Neural progenitor cell (in vitro differentiated cells): ENCODE measurements at regions not wholly inside any gene's neighbourhood (a gene's known extent, or its start where the extent isn't known, plus 50 kb on each side); places are given as distances from the start of the nearest gene placed in this dataset.

Experiments used
- CTCF ChIP-seq: fragments of 200-600 bp; sonication (generic); IDR thresholded peaks from 2 replicates; pipeline ENCODE4 v1.5.1; 2017; ENCODE audit warnings: antibody characterized with exemption, mild to moderate bottlenecking
- EZH2 ChIP-seq: fragments of 200-600 bp; sonication (generic); IDR thresholded peaks from 2 replicates; pipeline ENCODE4 v1.6.1; 2017; ENCODE audit warnings: antibody characterized with exemption, mild to moderate bottlenecking, moderate library complexity
- EZH2phosphoT487 ChIP-seq: fragments of 200-600 bp; sonication (generic); IDR thresholded peaks from 2 replicates; pipeline ENCODE4 v1.6.1; 2017; ENCODE audit warnings: antibody characterized with exemption

DNA sequence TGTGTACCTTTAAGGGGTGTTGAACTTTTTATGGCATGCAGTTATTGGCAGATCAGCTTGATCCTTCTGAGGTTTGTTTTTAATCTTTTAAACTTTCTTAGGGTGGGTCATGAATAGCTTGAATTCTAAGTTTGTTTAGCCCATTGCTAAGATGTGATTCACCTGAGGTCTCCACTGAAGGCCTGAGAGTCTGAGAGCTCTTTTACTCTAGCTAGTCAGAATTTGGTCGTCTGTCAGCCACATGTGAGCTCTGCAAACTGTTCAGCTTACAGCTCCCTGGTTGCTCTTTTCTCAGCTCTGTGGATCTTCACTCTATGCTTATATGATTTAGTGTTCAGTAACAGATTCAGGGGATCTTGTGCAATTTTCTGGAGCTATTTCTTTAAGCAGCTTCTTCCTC, 161.3 kb downstream of the ABHD5 start:
- TF ChIP-seq EZH2 (no peak), CTCF (no peak), EZH2phosphoT487 (no peak)
